Suprapubic skin (tissue), 3 donors: ENCODE measurements at regions not wholly inside any gene's neighbourhood (a gene's known extent, or its start where the extent isn't known, plus 50 kb on each side); places are given as distances from the start of the nearest gene placed in this dataset.

ENCODE experiments used
- EP300 ChIP-seq: sonication (generic); formaldehyde crosslinking; IDR thresholded peaks from one replicate; pipeline ENCODE4 v1.6.1; 2017; ENCODE audit warnings: antibody characterized with exemption
- TF ChIP-seq, protein P1 (sequence below), 2 donors: fragments of 200-600 bp in 1 of 2; fragments of 450-650 bp in 1 of 2; sonication (generic) in 1 of 2; IDR thresholded peaks; one replicate each; pipeline ENCODE4 v1.5.1; 2016 to 2019; ENCODE audit warnings: antibody characterized with exemption in 2 of 2, mild to moderate bottlenecking in 1 of 2, moderate library complexity in 1 of 2

DNA sequence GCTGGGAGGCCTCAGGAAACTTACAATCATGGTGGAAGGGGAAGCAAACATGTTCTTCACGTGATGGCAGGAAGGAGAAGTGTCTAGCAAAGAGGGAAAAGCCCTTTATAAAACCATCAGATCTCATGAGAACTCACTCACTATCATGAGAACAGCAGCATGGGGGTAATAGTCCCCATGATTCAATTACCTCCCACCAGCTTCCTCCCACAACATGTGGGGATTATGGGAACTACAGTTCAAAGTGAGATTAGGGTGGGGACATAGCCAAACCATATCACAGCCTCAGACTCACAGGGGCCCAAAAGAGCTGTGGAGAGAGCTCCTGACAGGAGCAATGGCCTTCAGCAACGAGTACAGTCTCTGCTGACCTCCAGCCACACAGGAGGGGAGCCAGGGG, 151.4 kb downstream of the GXYLT1 start:
- no peak for TF ChIP-seq EP300
- TF ChIP-seq, protein P1, sequence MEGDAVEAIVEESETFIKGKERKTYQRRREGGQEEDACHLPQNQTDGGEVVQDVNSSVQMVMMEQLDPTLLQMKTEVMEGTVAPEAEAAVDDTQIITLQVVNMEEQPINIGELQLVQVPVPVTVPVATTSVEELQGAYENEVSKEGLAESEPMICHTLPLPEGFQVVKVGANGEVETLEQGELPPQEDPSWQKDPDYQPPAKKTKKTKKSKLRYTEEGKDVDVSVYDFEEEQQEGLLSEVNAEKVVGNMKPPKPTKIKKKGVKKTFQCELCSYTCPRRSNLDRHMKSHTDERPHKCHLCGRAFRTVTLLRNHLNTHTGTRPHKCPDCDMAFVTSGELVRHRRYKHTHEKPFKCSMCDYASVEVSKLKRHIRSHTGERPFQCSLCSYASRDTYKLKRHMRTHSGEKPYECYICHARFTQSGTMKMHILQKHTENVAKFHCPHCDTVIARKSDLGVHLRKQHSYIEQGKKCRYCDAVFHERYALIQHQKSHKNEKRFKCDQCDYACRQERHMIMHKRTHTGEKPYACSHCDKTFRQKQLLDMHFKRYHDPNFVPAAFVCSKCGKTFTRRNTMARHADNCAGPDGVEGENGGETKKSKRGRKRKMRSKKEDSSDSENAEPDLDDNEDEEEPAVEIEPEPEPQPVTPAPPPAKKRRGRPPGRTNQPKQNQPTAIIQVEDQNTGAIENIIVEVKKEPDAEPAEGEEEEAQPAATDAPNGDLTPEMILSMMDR (IDR thresholded peaks at IDR 0.05) = no peak
